Thyroid gland (tissue), 4 donors: ENCODE measurements at regions not wholly inside any gene's neighbourhood (a gene's known extent, or its start where the extent isn't known, plus 50 kb on each side); places are given as distances from the start of the nearest gene placed in this dataset.

ENCODE experiments used
- DNase-seq, 2 donors: peaks; one replicate each; pipeline ENCODE4 v3.0.0-alpha.2; 2019
- H3K27ac ChIP-seq, 3 donors: fragments of 200-600 bp; sonication (generic); 1 replicate in 2 of 3; 2 replicates in 1 of 3; pipeline ENCODE4 v1.5.1; 2016 to 2019; ENCODE audit warnings: mild to moderate bottlenecking in 1 of 3, moderate library complexity in 1 of 3
- H3K27me3 ChIP-seq: fragments of 200-600 bp; sonication (generic); one replicate; pipeline ENCODE4 v1.5.1; 2019
- H3K36me3 ChIP-seq, 2 donors: fragments of 200-600 bp; sonication (generic); one replicate each; pipeline ENCODE4 v1.5.1; 2016 to 2019
- H3K4me1 ChIP-seq, 2 donors: fragments of 200-600 bp; sonication (generic); one replicate each; pipeline ENCODE4 v1.5.1; 2017 to 2019
- H3K4me3 ChIP-seq, 3 donors: fragments of 200-600 bp; sonication (generic); replicated peaks in 1 of 3; 1 replicate in 2 of 3; 2 replicates in 1 of 3; pipeline ENCODE4 v1.5.1; 2016; ENCODE audit warnings: mild to moderate bottlenecking in 1 of 3
- H3K9me3 ChIP-seq: fragments of 200-600 bp; sonication (generic); one replicate; pipeline ENCODE4 v1.5.1; 2017
- POLR2A ChIP-seq, 2 donors: fragments of 450-650 bp; IDR thresholded peaks; one replicate each; pipeline ENCODE4 v1.6.1; 2017; ENCODE audit warnings: antibody characterized with exemption in 2 of 2, mild to moderate bottlenecking in 2 of 2, moderate library complexity in 1 of 2
- WGBS, 2 donors: methylation state at CpG; one replicate each; pipeline ENCODE4 v1.1.5; 2017; 5-methylcytosine and 5-hydroxymethylcytosine counted together
- intact Hi-C: fragments of 100-400 bp; cut with DNase I; formaldehyde crosslinking; loops from one replicate; pipeline ENCODE4 v1.15.1; 2023
- TF ChIP-seq, protein P1 (sequence below), 6 experiments: fragments of 200-600 bp in 3 of 6; fragments of 450-650 bp in 3 of 6; sonication (generic) in 3 of 6; IDR thresholded peaks; one replicate each; pipeline ENCODE4 v1.5.1; 2016 to 2019; ENCODE audit warnings: antibody characterized with exemption in 6 of 6, mild to moderate bottlenecking in 2 of 6, inconsistent platforms in 1 of 6, moderate library complexity in 1 of 6

DNA sequence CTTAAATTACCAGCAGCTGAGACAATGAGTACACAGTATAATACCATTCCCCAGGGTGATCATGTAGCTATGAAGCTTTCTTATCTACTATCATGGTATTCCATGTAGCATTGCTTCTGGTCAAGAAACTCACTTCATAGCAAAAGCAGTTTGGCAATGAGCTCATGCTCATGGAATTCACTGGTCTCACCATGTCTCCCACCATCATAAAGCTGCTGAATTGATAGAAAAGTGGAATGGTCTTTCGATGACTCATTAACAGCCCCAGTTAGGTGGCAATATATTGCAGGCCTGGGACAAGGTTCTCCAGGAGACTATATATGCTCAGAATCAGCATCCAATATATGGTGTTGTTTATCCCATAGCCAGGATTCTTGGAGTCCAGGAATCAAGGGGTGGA is 553.7 kb downstream of the FOXG1 start:
- Histone ChIP-seq H3K9me3 (no peaks in the 10 kb centered on the region), H3K4me1 (no peaks in the 10 kb centered on the region), H3K27me3 (no peaks in the 10 kb centered on the region), H3K36me3 (no peaks in the 10 kb centered on the region), H3K4me3 (no peak overlapping the region), H3K27ac (no peak overlapping the region)
- TF ChIP-seq, protein P1, sequence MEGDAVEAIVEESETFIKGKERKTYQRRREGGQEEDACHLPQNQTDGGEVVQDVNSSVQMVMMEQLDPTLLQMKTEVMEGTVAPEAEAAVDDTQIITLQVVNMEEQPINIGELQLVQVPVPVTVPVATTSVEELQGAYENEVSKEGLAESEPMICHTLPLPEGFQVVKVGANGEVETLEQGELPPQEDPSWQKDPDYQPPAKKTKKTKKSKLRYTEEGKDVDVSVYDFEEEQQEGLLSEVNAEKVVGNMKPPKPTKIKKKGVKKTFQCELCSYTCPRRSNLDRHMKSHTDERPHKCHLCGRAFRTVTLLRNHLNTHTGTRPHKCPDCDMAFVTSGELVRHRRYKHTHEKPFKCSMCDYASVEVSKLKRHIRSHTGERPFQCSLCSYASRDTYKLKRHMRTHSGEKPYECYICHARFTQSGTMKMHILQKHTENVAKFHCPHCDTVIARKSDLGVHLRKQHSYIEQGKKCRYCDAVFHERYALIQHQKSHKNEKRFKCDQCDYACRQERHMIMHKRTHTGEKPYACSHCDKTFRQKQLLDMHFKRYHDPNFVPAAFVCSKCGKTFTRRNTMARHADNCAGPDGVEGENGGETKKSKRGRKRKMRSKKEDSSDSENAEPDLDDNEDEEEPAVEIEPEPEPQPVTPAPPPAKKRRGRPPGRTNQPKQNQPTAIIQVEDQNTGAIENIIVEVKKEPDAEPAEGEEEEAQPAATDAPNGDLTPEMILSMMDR (IDR thresholded peaks at IDR 0.05): no peak
- intact Hi-C loops: no loop called here
- no peak for DNase-seq
- WGBS, 2 donors: 90 to 100% methylated on average over 1 of the region's 1 CpG

DNA sequence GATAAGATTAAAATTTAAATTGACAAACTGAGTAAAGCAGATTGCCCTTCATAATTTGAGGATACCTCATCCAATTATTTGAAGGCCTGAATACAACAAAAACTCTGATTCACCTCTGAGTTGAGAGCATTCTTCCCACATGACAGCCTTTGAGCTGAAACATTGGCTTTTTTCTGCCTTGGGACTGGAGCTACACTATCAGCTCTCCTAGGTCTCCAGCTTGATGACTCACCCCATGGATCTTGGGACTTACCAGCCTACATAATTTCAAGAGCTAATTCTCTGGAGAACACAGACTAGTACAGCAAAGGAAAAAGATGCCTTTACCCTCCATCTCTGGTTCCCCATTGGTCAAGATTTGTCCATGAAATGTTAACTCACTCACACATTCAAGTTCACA is 555.1 kb downstream of the FOXG1 start:
- Histone ChIP-seq H3K9me3 (no peaks in the 10 kb centered on the region), H3K4me3 (no peak overlapping the region), H3K36me3 (no peaks in the 10 kb centered on the region), H3K27ac (no peak overlapping the region), H3K27me3 (no peaks in the 10 kb centered on the region), H3K4me1 (no peaks in the 10 kb centered on the region)
- no peak for TF ChIP-seq POLR2A (IDR thresholded peaks at IDR 0.05)
- TF ChIP-seq, protein P1 (IDR thresholded peaks at IDR 0.05): no peak
- DNase-seq: no peak
- intact Hi-C loops: no loop called here

DNA sequence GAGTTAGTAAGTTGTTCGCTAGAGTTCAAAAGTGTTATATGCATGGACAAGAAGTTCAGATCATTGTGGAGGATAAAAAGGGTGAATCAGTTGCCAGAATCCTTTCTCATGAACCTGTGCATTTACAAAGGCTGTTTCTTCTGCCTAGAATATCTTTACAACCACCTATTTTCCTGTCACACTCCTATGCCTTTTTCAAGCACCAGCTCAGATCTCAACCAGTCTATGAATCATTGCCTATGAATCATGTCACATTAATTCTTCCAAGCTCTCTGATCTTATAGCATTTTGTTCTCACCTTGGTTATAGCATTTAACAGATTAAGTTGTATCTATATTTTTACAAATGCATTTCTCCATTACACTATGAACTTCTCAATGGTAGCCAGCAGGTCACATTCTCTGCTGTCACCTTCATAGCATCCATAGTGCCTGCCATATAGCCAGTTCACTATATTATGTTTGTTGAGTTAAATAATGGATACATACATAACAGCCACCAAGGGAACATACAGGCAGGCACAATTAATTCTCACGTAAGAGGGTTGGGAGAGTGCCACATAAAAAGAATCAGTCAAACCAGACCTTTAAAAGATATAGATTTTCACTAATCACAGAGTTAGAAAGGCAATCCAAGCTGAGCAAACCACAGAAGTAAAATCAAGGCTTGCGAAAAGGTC is 573.0 kb downstream of the FOXG1 start:
- Histone ChIP-seq H3K4me3 (no peak overlapping the region), H3K4me1 (no peaks in the 10 kb centered on the region), H3K36me3 (no peaks in the 10 kb centered on the region), H3K27me3 (no peaks in the 10 kb centered on the region), H3K27ac (no peak overlapping the region), H3K9me3 (no peaks in the 10 kb centered on the region)
- no peak for DNase-seq
- intact Hi-C loops: no loop called here
- TF ChIP-seq, protein P1 (IDR thresholded peaks at IDR 0.05): no peak
- no peak for TF ChIP-seq POLR2A (IDR thresholded peaks at IDR 0.05)
- 90 to 93% methylated on average over 3 of the region's 3 CpGs for WGBS, 2 donors

DNA sequence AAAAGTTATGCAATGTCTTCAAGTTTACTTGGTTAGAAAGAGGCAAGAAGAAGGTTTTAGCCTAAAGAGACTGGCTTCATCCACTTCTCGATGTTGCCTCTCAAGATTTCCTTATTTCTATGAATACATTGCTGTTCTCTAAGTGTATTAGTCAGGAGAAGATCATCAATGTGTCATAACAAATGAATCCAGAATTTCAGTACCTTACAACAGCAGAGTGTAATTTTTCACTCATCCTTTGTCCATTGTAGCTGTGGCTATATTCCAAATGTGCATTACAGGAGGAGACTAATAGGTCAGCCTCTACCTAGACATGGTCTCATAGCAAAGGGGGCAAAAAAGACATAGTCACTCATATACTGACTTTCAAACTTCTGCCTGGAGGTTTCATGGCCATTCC is 579.1 kb downstream of the PRKD1 start:
- H3K9me3 ChIP-seq: no peaks in the 10 kb centered on the region
- intact Hi-C loops: no loop called here
- H3K27ac ChIP-seq: no peak overlapping the region
- no peaks in the 10 kb centered on the region for H3K27me3 ChIP-seq
- no peak for TF ChIP-seq POLR2A (IDR thresholded peaks at IDR 0.05)
- TF ChIP-seq, protein P1 (IDR thresholded peaks at IDR 0.05): no peak
- no peak for DNase-seq
- no peaks in the 10 kb centered on the region for H3K36me3 ChIP-seq
- whole genome bisulfite sequencing, 2 donors: 81 to 84% methylated on average over 1 of the region's 1 CpG
- H3K4me3 ChIP-seq: no peak overlapping the region
- H3K4me1 ChIP-seq: no peaks in the 10 kb centered on the region

DNA sequence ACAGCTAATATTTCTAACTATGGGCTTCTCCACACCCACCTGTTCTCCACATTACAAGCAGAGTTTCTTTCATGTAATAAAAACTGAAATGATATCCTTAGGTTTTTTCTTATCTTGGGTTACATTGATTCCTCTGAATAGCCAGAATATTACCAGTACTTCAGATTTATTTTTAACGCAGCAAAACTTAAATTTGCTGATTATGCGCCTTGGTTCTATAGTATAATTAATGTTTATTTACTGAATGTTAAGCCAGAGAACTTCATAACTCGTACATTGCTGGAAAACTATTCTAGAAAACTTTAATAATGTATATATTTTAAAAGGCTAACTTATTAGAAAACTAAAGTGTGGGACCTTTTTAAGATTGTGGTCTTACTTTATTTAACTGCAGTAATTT is 577.2 kb downstream of the PRKD1 start:
- no peak for DNase-seq
- intact Hi-C loops: no loop called here
- Histone ChIP-seq H3K4me3 (no peak overlapping the region), H3K4me1 (peaks cover 8 to 9% of the 10 kb centered on the region in 2 donors), H3K27ac (no peak overlapping the region), H3K36me3 (no peaks in the 10 kb centered on the region), H3K9me3 (no peaks in the 10 kb centered on the region), H3K27me3 (no peaks in the 10 kb centered on the region)
- no peak for TF ChIP-seq POLR2A (IDR thresholded peaks at IDR 0.05)
- TF ChIP-seq, protein P1 (IDR thresholded peaks at IDR 0.05): no peak
- 89 to 90% methylated on average over 3 of the region's 3 CpGs for WGBS, 2 donors
